Left lung (tissue), 4 donors: ENCODE measurements at regions not wholly inside any gene's neighbourhood (a gene's known extent, or its start where the extent isn't known, plus 50 kb on each side); places are given as distances from the start of the nearest gene placed in this dataset.

ENCODE experiments used
- ATAC-seq: fragments of 200-7000 bp; cut with Tn5 transposase; one replicate; pipeline ENCODE4 v1.9.1; 2020; ENCODE audit warnings: moderate library complexity
- DNase-seq, 4 donors: peaks; one replicate each; pipeline ENCODE4 v3.0.0-alpha.2; 2013 to 2020
- H3K27ac ChIP-seq, 2 donors: fragments of 200-600 bp; sonication (generic) in 1 of 2; one replicate each; pipeline versions ENCODE4 v1.5.0 to v1.8.0; 2020 to 2021
- H3K27me3 ChIP-seq, 2 donors: fragments of 200-600 bp; sonication (generic) in 1 of 2; one replicate each; pipeline versions ENCODE4 v1.5.0 to v1.8.0; 2020 to 2021
- H3K36me3 ChIP-seq, 2 donors: fragments of 200-600 bp; sonication (generic) in 1 of 2; one replicate each; pipeline versions ENCODE4 v1.5.0 to v1.8.0; 2020 to 2021
- H3K4me1 ChIP-seq, 2 donors: fragments of 200-600 bp; one replicate each; pipeline ENCODE4 v1.8.0; 2021
- H3K4me3 ChIP-seq, 2 donors: fragments of 200-600 bp; sonication (generic) in 1 of 2; one replicate each; pipeline versions ENCODE4 v1.5.0 to v1.8.0; 2020 to 2021; ENCODE audit warnings: mild to moderate bottlenecking in 1 of 2
- H3K9me3 ChIP-seq, 2 donors: fragments of 200-600 bp; sonication (generic) in 1 of 2; one replicate each; pipeline versions ENCODE4 v1.5.0 to v1.8.0; 2020 to 2021
- CTCF ChIP-seq, 2 donors: fragments of 200-600 bp; sonication (generic) in 1 of 2; IDR thresholded peaks; one replicate each; pipeline versions ENCODE4 v1.5.0 to v1.8.0; 2021; ENCODE audit warnings: antibody characterized with exemption in 2 of 2
- intact Hi-C, 2 donors: fragments of 100-400 bp; cut with DNase I; formaldehyde crosslinking; loops; one replicate each; pipeline versions ENCODE4 v1.11.2 to v1.14.2; 2022
- donor health status: DM: no; HTN: yes; CAD: no.
- donor health status: DM: no; HTN: no; CAD: no.

GRCh38 chr1:38613996-38614395, 245.6 kb downstream of the RRAGC start:
- Histone ChIP-seq H3K27me3 (peaks cover 0 to 29% of the 10 kb centered on the region in 2 donors), H3K9me3 (peaks cover 0 to 3% of the 10 kb centered on the region in 2 donors), H3K4me3 (no peak overlapping the region), H3K36me3 (no peaks in the 10 kb centered on the region), H3K27ac (no peak overlapping the region), H3K4me1 (no peaks in the 10 kb centered on the region)
- intact Hi-C loops: no loop called here
- ATAC-seq (no peak), DNase-seq (peak in 2 of 4 donors; percentile 65 to 70)
- no peak for TF ChIP-seq CTCF (IDR thresholded peaks at IDR 0.05)

- no peak overlapping the region for H3K4me3 ChIP-seq
- H3K4me1 ChIP-seq: no peaks in the 10 kb centered on the region
- H3K27me3 ChIP-seq: peaks cover 0 to 31% of the 10 kb centered on the region in 2 donors
- ATAC-seq (no peak), DNase-seq (no peak)
- no peaks in the 10 kb centered on the region for H3K36me3 ChIP-seq
- H3K9me3 ChIP-seq: peaks cover 0 to 3% of the 10 kb centered on the region in 2 donors
- no peak overlapping the region for H3K27ac ChIP-seq
- TF ChIP-seq CTCF (IDR thresholded peaks at IDR 0.05): no peak
- intact Hi-C loops: no loop called here
These were observed 246.6 kb downstream of the RRAGC start for GRCh38 chr1:38612951-38613350.

GRCh38 chr1:38611664-38612211, 247.8 kb downstream of the RRAGC start:
- DNase-seq (no peak), ATAC-seq (no peak)
- Histone ChIP-seq H3K27ac (no peak overlapping the region), H3K4me1 (no peaks in the 10 kb centered on the region), H3K9me3 (peaks cover 0 to 3% of the 10 kb centered on the region in 2 donors), H3K4me3 (no peak overlapping the region), H3K27me3 (peaks cover 0 to 34% of the 10 kb centered on the region in 2 donors), H3K36me3 (no peaks in the 10 kb centered on the region)
- intact Hi-C loops: no loop called here
- TF ChIP-seq CTCF (IDR thresholded peaks at IDR 0.05): no peak

- no peak for ATAC-seq
- Histone ChIP-seq H3K27me3 (peaks cover 0 to 29% of the 10 kb centered on the region in 2 donors), H3K27ac (no peak overlapping the region), H3K4me1 (no peaks in the 10 kb centered on the region), H3K4me3 (no peak overlapping the region), H3K9me3 (no peaks in the 10 kb centered on the region), H3K36me3 (no peaks in the 10 kb centered on the region)
- no peak for DNase-seq
- no peak for TF ChIP-seq CTCF (IDR thresholded peaks at IDR 0.05)
- intact Hi-C loops: loop anchor here in 1 of 2 donors (10.0 kb wide), 1 partner anchor 205 kb away; no protein-coding TSS in a partner anchor
These were observed 250.2 kb downstream of the RRAGC start for GRCh38 chr1:38609166-38610025.

- no peaks in the 10 kb centered on the region for H3K9me3 ChIP-seq
- peak; percentile 38 to 47 for TF ChIP-seq CTCF (IDR thresholded peaks at IDR 0.05)
- no peaks in the 10 kb centered on the region for H3K4me1 ChIP-seq
- peak; percentile 56 for ATAC-seq
- H3K36me3 ChIP-seq: no peaks in the 10 kb centered on the region
- intact Hi-C loops: loop anchor here in 1 of 2 donors (10.0 kb wide), 1 partner anchor 206 kb away; no protein-coding TSS in a partner anchor
- no peak for DNase-seq
- H3K4me3 ChIP-seq: no peak overlapping the region
- H3K27ac ChIP-seq: no peak overlapping the region
- peaks cover 0 to 19% of the 10 kb centered on the region in 2 donors for H3K27me3 ChIP-seq
These were observed 251.2 kb downstream of the RRAGC start for GRCh38 chr1:38608202-38608864.
